ENCODE measurements at regions not wholly inside any gene's neighbourhood (a gene's known extent, or its start where the extent isn't known, plus 50 kb on each side); places are given as distances from the start of the nearest gene placed in this dataset.
"Not testable (repeated sequence)": the region's sequence is repeated elsewhere in the genome, so short reads cannot be mapped to it uniquely, and the experiment has no call there.

- DNase-seq (ENCODE audit: low read depth), result no peak
These were observed 137.9 kb upstream of the FAM241A start for GRCh38 chr4:112007391-112007790.

- DNase-seq (ENCODE audit: low read depth), result no peak
These were observed 129.3 kb upstream of the FAM241A start for GRCh38 chr4:112015960-112016359.

GRCh38 chr4:112023402-112023950 is 121.8 kb upstream of the FAM241A start:
- no peak for DNase-seq (ENCODE audit: low read depth)

GRCh38 chr4:112026058-112026457 is 119.2 kb upstream of the FAM241A start:
- DNase-seq (ENCODE audit: low read depth), result no peak

- DNase-seq (ENCODE audit: low read depth), result no peak
These were observed 115.5 kb upstream of the FAM241A start for GRCh38 chr4:112029771-112030171.

GRCh38 chr4:112031712-112032328 is 113.4 kb upstream of the FAM241A start:
- DNase-seq (ENCODE audit: low read depth), result no peak

- no peak for DNase-seq (ENCODE audit: low read depth)
These were observed 108.4 kb upstream of the FAM241A start for GRCh38 chr4:112036886-112037285.

- DNase-seq (ENCODE audit: low read depth), result no peak
These were observed 106.4 kb upstream of the FAM241A start for GRCh38 chr4:112038861-112039260.

GRCh38 chr4:112049119-112049518 is 96.1 kb upstream of the FAM241A start:
- DNase-seq (ENCODE audit: low read depth), result not testable (repeated sequence)

- no peak for DNase-seq (ENCODE audit: low read depth)
These were observed 91.4 kb upstream of the FAM241A start for GRCh38 chr4:112053825-112054350.

GRCh38 chr4:112055100-112055499 is 90.2 kb upstream of the FAM241A start:
- no peak for DNase-seq (ENCODE audit: low read depth)

GRCh38 chr4:112057470-112057869 is 87.8 kb upstream of the FAM241A start:
- DNase-seq (ENCODE audit: low read depth), result no peak

- no peak for DNase-seq (ENCODE audit: low read depth)
These were observed 86.8 kb upstream of the FAM241A start for GRCh38 chr4:112058433-112058832.

- no peak for DNase-seq (ENCODE audit: low read depth)
These were observed 85.0 kb upstream of the FAM241A start for GRCh38 chr4:112060212-112060611.

- no peak for DNase-seq (ENCODE audit: low read depth)
These were observed 83.9 kb upstream of the FAM241A start for GRCh38 chr4:112061207-112061817.

GRCh38 chr4:112063260-112063659 is 82.0 kb upstream of the FAM241A start:
- DNase-seq (ENCODE audit: low read depth), result no peak

GRCh38 chr4:112069110-112069509 is 76.1 kb upstream of the FAM241A start:
- no peak for DNase-seq (ENCODE audit: low read depth)

- no peak for DNase-seq (ENCODE audit: low read depth)
These were observed 72.1 kb upstream of the FAM241A start for GRCh38 chr4:112073181-112073580.

- DNase-seq (ENCODE audit: low read depth), result no peak
These were observed 70.0 kb upstream of the FAM241A start for GRCh38 chr4:112075129-112075753.

GRCh38 chr4:112075906-112076305 is 69.3 kb upstream of the FAM241A start:
- DNase-seq (ENCODE audit: low read depth), result no peak

GRCh38 chr4:112076919-112077608 is 68.2 kb upstream of the FAM241A start:
- DNase-seq (ENCODE audit: low read depth), result no peak

- DNase-seq (ENCODE audit: low read depth), result no peak
These were observed 67.5 kb upstream of the FAM241A start for GRCh38 chr4:112077743-112078142.

Measured in activated T-helper 9 cell treated with anti-CD3 and anti-CD28 coated beads, Interleukin-2, amount 50 U/mL, for 16 hours (primary cell).